HG03064 (cell line): ENCODE measurements at regions not wholly inside any gene's neighbourhood (a gene's known extent, or its start where the extent isn't known, plus 50 kb on each side); places are given as distances from the start of the nearest gene placed in this dataset.

ENCODE experiments used
- ATAC-seq: cut with Tn5 transposase; IDR thresholded peaks from one replicate; pipeline ENCODE4 v1.9.1; 2021; ENCODE audit warnings: low read depth; ENCODE audit not compliant: unreplicated experiment

DNA sequence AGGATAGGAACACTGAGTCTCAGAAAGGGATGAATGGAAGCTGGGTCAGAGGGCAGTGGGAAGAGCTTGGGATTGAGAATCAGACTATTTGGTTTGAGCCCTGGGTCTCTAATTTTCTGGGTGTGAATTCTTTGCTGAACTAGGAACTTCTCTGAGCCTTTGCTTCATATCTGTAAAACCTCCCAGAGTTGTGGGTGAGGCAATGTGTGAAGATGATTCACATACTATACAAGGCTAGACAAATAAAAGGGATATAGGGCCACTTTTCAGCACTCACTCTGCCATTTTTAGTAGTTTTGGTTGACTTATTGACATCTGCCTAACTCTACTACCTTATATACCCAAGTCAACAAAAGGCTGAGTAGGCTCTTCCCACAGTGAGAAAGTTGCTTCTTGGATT lies 77.7 kb upstream of the JUN start:
- ATAC-seq, result no peak

DNA sequence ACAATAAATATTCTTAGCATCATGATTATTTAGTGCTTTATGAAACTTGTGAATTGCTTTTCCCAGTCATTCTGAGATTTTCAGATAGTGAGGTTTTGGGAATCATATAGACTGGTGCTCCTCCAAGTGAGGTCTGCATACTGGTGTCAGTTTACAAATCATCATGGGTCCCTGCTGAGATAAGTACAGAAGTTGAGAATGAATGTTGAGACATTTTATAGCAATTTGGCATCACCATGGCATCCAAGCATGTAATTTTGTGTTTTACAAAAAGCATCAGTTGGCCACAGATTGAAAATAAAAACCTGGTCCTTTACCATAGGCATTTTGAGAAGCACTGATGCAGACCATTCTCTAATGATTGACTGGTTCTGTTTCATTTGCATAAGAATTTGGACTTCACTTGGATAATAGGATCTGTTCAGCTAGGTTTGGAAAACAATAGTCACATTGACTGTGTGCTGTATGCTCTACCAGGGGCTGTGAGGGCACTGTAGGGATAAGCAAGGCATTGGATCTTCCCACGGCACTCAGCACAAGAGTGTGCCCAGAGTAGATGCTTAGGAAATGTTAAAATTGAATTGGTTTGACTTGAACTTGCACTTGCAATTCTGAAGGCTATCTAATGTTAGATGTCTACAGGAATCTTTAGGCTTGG lies 79.0 kb upstream of the JUN start:
- ATAC-seq, result no peak

DNA sequence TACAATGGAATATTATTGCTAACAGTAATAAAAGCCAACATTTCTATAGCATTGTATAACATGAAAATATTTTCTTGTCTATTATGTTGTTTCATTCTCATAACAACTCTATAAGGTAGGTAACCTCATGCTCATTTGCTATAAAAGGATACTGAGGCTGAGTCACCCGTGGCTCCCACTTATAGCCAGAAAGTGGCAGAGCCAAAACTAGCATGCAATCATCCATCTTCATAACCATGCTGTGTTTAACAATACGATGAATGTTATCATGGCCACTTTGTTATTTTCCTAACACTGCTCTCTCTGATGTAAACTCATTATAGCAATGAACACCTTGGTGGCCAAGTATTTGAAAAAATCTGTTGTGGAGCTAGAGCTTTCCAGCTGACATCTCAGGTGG lies 80.8 kb upstream of the JUN start:
- no peak for ATAC-seq

DNA sequence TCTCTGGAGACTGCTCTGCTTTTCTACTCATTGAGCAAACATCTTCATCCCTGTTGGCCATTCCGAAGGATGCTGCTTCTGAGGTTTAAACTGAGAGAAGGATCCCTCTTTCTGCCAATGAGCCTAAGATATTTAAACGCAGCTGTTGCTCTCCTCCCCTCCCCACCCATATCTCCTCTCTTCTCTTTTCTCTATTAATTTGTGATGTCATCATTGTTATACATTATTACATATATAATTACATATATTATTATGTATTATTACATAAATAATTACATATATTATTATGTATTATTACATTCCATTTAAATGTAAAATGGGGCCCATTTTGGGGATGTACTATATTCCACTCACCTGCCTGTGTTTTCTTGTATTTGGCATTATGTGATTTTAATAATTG lies 82.7 kb upstream of the JUN start:
- ATAC-seq, result no peak

DNA sequence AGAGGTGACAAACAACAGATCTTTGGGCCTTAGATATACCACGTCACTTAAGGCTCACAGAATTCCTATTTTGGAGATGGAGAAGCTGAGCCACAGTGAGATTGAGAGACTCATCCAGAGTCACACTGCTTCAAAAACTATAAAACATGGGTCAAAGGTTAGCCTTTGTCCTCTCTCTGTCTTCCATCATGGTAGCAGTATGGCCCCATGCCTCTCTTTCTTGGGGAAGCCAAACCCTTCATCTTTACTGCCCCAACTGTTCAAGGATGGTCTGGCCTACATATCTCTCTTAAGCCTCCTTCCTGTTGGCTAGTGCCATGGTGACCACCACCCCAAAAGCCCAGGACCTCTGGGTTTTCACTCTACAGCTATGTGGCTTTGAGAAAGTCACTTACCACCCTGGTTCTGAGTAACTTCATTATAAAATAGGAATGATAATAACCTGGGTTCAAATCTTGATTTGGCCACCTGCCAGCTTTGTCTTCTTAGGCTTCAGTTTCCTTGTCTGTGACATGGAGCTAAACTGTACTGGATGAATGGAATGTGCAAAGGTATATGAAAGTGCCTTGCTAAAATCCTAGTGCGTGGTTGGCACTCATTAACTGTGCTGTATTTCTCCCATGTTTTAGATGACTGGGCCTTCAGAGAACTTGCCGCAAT lies 85.9 kb upstream of the JUN start:
- no peak for ATAC-seq

DNA sequence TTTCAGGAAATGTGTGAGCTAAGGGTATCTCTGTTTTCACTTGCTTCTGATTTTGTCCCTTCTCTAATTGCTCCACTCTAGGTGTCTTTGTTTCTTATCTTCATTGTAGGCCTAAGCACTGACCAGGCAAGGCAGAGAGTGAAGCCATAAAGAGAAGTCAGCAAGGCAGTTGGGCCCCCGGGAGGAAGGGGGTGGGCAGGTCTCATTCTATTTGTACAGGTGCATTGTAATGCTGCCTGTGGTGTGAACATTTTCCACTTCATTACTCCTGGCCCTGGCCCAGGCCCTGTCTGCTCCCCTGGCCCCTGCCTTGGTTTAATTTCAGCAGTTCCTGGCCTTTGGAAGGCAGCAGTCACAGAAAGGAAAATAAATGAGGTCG lies 86.4 kb upstream of the JUN start:
- ATAC-seq, result no peak

DNA sequence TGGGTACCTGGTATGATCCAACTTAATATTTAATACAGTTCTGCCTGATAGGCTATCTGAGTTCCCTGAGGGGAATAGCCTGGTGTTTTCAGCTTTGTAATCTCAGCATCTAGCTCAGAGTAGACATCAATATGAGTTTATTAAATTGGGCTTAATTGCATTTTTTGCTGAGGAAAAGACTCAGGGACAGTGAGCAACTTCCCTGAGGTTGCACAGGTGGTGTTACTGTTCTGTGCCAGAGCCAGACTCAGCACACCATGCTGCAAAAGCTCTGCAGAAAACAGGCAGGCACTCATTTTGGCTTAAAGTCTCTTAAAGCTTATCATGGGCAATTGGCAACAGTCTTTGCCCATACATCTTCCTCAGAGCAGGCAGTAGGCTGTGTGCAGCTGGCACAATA lies 90.5 kb upstream of the JUN start:
- ATAC-seq, result no peak

DNA sequence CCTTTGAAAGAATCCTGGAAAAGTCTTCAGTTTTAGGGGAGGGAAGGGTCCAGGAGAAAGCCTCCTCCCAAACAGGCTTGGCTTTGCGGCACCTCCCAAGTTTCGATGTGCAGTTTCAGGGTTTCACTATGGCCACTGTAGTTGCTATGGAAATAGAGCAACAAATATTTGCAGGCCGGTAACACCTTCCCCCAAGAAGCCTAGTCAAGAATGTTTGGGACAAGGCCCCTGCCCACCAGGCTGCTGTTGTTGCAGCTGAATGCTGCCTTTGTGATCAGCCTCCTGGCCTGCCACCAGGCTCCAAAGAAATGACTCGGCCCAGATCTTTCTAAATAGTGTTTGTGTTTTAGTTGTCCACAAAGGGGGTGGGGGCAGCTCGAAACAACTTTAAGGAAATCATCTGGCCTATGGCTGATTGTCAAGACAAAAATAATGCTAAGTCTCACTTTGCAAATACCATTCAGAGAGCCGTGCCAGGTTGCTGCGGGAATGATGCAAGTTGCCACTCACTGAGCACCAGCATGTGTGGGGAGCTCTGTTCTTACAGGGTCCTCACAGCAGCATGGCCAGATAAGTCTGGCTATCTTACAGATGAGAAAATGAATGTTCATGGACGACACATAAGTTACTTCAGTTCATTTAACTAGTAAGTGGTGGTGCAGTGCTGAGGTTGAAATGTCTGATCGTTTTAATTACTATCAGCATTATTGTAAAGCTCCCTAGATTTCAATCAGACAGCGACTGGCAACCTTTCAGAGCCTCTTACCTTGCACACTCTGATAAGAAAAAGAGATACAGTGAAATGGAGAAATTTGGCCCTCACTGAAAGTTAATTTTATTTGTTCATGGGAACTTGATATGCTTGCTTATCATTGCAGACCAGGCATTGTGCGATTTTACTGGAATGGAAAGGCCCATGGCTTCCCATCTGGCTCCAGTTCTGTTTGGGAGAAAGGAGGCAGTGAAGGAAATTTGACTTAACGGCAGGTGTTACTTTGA lies 91.2 kb upstream of the JUN start:
- no peak for ATAC-seq

DNA sequence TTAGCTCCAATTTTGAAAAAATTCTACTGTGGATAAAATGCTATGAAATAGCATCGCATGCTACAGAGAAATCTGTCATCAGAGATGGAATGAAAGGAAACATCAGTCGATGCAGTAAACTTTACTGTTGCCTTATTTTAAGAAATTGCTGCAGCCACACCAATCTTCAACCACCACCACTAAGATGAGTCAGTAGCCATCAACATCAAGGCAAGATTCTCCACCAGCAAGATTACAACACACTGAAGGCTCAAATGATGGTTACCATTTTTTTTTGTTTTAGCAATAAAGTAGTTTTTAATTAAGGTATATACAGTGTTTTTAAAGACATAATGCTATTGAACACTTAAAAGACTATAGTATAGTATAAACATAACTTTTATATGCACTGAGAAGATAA lies 95.6 kb upstream of the JUN start:
- ATAC-seq, result no peak

DNA sequence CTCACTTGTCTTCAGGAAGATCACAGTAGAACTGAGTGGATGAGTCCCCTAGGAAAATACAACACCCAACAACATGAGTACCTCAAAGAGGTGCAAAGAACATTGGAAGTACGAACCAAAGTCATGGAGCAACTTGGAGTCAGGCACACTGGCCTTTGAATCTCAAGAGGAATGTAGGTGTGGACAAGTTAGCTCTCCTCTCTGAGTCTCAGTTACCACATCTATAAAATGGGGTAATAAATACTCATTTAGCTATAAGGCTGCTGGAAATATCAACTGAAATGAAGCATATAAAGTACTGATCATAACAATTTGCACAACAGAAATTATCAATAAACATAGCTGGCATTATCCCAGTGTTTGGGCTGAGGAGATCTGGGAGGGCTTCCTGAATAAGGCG lies 96.7 kb upstream of the JUN start:
- ATAC-seq, result no peak

DNA sequence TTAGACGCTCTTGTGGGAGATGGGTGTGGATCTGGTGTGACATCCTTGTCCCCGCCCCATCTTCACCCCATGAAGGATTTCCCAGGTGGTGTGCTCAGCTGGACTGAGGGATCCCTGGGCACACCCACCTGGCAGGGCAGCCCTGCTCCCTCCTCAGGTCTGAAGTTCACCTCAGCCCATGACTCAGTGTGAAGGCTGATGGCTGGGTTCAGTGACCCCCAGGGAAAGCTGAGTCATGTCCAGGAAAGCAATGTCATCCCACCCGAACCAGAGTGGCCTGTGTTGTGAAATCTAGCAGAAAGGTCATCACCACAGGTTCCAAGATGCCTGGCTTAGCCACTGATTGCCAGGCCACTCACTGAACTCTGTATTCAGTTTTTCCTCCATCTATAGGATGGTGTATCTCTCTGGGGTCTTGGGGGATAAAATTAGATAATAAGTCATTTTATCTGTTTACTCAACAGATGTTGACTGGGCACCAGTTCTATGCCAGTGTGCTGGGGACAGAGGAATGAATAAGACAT lies 97.7 kb upstream of the JUN start:
- no peak for ATAC-seq

DNA sequence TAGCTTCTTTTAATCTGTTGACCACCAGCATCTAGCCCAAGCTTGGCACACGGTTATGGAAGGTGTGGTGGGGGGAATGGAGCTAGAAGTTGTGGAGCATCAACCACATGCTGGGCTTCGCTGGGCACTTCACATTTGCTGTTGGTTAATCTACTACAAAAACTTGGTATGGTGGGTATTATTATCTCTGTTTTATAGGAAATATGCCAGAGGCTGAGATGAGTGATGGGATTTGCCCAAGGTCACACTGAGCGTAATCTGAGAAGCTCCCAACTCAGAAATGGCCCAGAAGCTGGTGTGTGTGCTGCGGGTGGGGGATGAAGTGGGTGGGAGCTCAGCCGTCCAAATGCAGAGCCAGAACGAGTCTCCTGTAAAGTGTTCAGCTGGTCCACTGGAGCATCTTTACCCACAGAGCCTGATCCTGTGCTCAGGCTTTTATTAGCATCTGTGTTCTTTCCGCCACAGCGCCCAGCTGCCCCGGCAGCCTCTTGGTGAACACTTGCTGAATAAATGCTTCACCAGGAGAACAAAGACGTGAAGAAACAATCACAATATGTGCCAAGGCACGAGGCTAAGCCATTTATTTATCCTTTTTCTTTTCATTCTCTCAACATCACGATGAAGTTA lies 98.6 kb upstream of the JUN start:
- ATAC-seq, result no peak

DNA sequence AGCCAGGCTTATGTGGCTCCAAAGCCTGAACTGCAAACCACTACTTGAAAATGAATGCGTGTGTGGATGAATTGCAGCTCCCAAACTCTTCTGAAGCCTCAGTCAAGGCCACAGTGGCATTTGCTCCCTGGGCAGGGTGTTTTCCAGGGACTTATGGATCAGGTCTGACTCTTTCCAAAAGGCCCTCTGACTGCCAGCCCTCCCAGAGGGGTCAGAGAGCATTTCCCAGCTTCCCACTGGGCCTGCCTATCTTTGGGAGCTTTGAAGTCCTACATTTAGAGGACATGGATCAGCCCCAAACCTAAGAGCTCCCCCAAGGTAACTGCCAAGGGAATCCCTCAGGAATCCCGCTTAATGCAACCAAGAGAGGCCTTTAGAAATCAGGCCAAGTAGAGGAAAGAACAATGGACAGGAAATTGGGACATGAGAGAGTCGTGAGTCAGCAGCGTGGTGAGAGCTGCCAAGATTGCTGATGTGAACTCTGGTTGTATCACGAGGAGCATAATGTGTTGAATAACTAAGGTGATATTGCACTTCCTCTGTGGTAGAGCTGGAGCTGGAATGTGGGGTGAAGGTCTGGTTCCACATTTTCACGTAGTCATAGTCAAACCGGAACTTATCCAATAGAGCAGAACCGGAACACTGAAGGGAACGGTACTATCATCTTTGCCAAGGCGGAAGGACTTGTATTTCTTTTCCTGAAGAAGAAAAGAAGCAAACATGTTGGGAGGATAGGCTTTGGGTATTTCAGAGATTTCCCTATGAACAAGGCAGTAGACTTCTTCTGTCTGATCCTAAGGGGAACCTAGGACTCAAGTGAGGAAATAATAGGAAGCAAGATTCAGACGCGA lies 99.4 kb upstream of the JUN start:
- peak; percentile 24 for ATAC-seq

DNA sequence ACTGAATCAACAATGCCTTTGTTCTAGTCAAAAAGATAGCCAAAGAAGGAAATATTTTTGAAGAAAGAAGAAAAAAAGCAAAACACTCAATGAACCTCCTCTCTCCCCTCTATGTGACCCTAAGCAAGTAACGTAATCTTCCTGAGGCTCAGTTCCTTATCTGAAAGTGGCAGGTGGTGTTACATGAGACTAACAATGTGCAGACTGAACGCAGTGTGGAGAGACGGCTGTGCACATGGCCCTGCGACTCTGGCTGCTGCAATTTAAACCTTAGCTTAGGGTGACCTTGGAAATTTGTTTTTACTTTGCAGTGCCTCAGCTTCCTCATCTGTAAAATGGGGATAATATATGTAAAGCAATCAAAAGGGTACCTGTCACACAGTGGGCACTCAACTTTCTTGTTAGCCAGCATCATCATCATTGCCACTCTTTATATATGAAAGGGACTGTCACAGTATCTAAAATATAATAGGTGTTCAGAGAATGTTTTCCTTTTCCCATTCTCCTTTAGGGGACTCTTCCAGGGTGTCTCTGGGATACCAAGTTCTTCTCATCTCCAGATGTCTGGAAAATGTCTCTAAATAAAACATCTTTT lies 100.1 kb upstream of the JUN start:
- peak; percentile 78 for ATAC-seq

DNA sequence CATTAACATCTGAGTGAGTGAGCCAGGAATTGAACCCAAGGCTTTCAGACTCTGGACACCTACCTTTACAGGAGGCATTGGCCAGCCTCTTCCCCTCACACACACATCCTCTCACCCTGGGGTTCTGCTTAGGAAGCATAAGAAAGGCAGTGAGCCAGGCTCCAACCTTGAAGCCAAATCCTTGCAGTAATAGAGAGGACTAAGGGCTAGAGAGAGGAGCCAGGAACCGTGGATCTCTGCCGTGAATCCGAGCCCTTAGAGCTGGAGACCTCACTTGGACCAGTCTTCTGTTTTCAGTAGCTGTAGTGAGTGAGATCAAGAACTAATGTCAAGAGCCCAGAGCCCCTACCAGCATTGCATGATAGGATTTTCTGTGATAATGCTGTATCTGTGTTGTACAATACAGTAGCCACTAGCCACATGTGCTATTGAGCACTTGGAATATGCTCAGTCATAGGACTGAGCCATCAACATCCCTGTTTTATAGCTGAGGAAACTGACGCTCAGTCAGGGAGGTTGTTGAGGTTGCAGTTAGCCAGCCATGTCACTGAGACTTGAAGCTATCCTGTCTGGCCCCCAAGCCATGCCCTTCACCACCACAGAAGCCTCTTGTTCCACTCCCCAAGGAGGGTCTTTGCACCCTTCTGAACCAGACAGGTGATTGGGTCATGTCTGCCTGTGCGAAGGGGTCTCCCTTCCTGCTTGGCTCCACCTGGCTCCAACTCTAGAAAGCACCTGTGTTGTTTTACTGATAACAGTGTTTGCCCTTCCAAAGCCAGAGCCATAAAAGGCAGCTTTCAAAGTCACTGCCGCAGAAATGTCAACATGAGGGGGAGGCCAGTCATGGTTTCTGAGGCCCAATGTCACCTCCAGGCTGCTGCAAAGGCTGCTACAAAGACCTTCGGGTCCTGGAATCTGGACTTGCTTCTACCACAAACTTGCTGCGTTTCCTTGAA lies 101.1 kb upstream of the JUN start:
- no peak for ATAC-seq

DNA sequence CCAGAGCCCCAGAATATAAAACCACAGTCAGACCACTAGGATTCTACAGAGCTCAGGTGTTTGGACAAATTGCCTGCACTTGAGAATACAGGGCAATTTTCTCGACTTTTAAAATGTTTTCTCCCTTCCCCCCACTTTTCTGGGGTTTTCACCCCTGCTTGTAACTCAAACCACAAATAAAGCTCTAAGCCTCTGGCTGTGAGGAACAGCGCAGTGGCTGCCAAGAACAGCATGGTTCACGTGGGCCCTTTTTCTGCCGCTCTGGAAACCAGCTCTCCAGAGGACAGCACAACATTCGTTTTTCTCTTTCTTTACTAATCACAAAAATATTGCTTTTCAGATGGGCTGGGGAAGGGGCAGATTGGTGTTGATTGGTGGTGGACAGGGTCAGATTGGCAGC lies 102.2 kb upstream of the JUN start:
- no peak for ATAC-seq

DNA sequence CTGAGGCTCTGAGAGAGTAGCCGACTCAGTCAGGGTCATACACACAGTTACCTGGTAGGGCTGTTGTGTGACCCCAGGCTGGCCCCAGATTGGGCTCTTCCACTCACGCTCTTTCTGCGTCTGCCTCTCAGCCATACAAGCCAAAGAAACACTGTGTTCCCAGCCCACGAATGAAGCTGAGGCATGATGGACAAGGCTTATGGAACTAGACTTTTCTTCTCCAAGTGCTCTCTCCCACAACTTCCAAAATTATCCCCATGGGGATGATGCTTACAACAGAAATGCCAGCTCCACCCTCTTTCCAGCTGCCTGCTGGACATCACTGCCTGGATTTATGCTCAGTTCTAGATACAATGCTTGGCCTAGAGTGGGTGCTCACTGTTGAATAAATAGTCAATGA lies 102.8 kb upstream of the JUN start:
- ATAC-seq, result no peak

DNA sequence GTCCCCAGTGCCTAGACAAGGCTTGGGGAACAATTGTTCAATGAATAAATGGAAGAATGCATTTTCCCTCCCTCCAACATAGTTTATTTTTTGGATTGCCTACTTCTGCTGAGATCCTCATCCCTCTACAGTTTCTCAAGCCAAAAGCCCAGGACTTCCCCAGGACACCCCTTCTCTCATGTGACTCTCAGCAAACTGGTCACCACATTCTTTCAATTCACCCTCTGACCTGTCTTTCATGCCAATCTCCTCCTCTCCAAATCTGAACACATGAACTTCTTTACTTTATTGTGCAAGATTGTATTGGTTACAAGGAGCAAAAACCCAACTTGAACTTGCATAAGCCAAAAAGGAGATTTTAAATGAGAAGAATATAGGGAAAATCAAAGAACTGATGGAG lies 103.2 kb upstream of the JUN start:
- no peak for ATAC-seq
